Sciatic nerve (tissue), 2 donors: ENCODE measurements at regions not wholly inside any gene's neighbourhood (a gene's known extent, or its start where the extent isn't known, plus 50 kb on each side); places are given as distances from the start of the nearest gene placed in this dataset.

Experiments
- ATAC-seq: fragments of 200-7000 bp; cut with Tn5 transposase; one replicate; pipeline ENCODE4 v1.9.1; 2020; ENCODE audit warnings: mild to moderate bottlenecking, moderate library complexity
- DNase-seq: peaks from one replicate; pipeline ENCODE4 v3.0.0-alpha.2; 2020; ENCODE audit warnings: low spot score
- intact Hi-C: fragments of 100-400 bp; cut with DNase I; formaldehyde crosslinking; loops from one replicate; pipeline ENCODE4 v1.14.2; 2022
- donor health status: DM: no; HTN: no; CAD: no.
- donor health status: DM: no; HTN: no; CAD: no.

DNA sequence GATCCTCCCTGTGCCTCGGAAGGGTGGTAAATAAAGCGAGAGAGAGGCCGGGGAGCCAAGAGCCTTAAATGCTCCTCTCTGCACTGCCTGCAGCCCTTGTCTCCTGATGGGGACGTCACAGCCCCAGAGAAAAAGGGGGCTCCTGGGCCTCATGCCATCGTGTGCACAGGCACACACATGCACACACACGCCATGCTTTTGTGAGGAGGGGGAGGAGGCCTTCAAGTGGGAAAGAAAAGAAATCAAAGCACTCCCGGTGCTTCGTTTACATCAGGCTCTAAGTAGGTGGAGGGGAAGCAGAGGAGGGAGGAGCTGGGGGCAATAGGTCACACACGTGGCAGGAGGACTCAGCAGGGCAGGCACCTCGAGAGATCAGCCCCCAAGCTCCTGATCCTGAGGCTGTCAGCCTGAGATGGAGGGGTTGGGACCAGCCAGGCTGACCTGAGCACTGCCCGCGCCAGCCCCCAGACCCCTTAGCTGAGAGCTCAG is 68.2 kb upstream of the NECTIN1 start:
- intact Hi-C loops = no loop called here
- ATAC-seq (no peak), DNase-seq (no peak)

DNA sequence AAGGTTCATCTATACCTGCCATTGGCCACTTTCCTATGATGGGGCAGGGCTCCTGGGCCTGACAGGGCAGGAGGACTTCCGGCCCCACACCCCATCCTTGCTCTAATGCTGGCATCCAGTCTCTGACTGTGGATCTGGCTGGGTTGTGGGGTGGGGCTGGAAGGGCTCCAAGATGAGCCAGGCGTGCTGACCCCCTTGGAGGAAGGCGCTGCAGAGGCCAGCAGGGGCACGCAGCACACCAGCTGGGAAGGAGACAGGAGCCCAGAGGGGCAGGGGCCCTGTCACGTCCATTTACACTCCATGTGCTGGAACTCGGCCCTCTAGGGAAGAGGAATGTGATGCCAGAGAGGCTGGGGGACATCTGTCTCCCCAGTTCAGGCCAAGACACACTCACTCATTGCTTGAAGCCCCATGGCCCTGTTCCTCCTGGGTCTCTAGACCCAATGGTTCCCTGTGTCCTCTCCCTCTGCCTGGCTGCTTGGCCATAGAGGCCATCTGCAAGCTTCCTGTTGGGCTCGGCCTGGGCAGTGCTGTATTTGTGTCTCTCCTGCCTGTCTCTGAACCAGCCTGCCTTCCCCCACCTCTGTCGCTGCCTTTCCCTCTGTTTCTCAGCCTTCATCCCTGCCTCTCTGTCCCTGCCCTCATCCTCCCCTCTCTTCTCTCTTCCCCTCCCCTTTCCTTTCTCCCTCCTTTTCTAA is 67.5 kb upstream of the NECTIN1 start:
- ATAC-seq = no peak
- DNase-seq = no peak
- intact Hi-C loops = no loop called here

DNA sequence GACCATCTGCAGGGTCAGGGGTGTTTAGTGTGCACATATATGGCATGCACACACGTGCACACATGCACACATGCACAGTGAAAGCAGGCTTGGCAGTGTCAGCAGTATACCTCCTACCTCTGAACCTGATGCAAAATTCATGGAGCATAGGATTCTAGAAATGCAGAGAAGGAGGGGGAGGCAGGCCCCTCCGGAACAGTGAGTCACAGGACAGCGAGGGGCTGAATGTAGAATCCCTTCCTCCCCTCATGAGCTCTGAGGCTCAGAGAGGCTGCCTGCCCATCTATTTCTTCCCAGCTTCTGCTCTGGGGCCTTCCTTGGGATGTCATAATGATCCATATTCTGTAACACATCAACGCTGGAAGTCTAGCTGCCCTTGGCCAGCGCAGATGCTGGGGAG is 66.7 kb upstream of the NECTIN1 start:
- no peak for ATAC-seq
- no peak for DNase-seq
- intact Hi-C loops = no loop called here

DNA sequence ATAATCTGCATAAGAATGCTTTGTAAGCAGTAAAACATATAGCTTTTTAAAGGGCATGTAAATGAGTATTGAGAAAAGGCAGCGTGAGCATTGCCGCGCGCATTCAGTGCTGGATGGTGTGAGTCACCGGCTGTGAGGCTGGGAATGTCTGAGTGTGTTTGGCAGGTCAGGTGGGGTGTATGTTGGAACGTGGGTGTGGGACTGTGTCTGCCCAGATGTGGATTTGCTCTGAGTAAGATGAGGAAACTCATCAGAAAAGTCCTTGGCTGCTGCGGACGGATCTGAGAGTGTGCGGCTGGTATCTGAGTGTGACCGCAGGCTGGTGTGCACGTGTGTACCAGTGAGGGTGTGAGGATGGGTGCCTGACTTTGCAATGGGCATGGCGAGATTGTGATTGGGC is 66.2 kb upstream of the NECTIN1 start:
- DNase-seq (no peak), ATAC-seq (peak; percentile 65)
- intact Hi-C loops = no loop called here

DNA sequence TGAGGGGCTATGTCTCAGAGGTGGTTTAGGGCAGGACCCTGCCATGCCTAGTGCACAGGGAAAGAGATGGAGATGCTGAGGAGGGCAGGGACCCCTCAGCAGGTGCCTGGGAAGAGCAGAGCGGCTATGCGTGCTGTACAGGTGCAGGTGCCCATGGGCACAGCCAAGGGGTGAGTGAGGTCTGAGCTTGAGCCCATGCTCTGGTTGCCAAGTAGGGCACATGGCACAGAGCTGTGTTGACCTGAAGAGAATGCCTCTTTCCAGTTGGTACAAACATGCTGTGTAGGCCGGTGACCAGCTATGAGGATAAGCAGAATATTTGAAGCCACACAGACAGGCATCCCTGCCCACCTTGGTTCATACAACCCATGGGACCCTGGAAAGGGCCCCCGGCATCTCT is 65.8 kb upstream of the NECTIN1 start:
- no peak for DNase-seq
- intact Hi-C loops = no loop called here
- no peak for ATAC-seq

DNA sequence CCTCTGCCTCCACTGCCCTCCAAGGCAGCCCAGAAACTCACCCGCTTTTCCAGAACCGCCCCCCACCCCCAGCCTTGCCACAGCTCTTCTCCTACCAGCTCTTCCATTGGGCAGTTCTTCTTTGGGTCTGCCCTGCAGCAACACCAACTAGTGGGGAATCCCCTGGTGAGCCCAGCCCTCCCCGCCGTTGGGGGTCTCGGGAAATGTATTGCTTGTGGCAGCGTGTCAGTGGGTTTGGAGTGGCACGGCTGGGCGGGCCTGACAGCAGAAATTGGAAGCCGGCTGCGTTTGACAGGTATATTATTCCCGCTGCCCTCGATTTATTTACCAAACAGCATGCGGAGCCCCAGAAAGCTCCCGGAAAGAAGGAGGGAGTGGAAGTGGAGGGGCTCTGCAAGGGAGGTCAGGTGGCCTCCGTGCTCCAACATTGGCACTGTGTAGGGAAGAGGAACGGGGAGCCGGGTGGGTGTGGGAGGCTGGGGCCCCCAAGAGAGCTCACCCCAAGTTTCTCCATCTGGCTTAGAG is 65.2 kb upstream of the NECTIN1 start:
- ATAC-seq (no peak), DNase-seq (no peak)
- intact Hi-C loops = no loop called here

DNA sequence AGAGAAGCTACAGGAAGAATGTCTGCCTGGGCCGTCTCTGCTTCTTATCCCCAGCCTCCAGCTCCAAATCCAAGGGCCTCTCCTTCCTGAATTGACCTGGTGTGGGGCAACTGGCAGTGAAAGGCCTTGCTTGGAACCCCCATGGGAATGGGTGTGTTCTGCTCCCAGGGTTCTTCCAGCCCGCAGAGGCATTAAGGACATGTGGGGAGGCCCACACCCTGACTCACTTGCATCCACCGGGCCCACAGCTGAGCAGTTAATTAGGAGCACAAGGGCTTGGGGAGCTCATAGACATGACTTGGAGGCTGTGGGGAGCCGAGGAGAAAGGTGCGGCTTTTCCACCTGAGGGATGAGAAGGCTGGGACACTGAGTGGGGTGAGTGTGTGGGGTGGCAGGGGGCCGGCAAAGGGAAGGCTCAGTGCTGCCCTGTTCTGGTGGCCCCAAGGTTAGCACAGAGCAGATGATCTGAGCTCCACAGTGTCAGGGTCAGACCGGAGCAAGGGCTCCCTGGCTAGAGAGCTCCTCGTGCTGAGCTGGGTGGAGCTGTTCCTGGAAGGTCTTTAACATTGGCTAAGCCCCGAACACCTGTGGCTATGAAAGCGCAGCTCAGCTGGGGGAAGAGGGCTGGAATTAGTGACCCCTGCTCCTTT is 64.5 kb upstream of the NECTIN1 start:
- DNase-seq = no peak

DNA sequence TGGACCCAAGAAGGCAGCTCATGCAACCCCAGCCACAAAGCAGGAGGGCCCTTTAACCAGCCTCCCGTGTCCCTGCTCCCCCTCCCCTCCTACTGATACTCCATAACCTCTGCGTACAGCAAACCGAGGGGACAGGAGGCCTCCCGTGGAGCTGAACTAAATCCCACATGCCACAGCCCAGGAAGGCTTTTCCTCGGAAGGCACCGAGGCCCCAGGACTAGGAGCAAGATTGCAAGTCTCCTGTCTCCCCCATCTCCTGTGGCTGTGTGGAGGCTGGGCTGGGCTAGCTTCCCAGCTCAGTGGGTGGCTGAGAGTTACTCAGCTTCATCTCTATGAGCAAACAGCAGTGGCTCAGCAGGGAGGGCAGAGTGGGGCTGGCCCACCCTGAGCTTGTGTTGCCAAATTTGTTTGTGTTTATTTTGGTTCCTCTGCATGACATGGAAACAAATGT is 62.7 kb upstream of the NECTIN1 start:
- ATAC-seq = peak; percentile 52
- intact Hi-C loops = no loop called here
- DNase-seq = no peak

More for the DNA sequence above, 64.5 kb upstream of the NECTIN1 start:
- ATAC-seq = peak; percentile 3
- intact Hi-C loops = no loop called here

DNA sequence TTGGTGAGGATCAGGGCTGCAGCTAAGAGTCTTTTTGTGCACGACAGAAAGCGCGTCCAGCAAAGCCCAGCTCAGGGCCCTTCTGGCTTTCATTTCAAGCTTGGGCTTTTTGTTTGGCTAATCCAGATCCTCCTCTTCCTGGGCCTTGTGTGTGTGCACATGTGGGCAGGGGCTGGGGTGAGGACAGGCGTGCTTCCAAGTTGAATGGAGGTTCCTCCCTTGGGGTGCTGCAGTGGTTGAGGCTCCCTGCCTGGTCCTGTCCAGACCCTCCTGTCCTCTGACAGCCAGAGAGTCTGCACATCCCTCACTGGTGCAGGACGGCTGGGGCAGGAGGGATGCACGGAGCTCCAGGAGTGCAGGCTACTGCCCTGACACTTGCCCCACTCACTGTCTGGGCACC is 62.0 kb upstream of the NECTIN1 start:
- ATAC-seq (no peak), DNase-seq (no peak)
- intact Hi-C loops = no loop called here

DNA sequence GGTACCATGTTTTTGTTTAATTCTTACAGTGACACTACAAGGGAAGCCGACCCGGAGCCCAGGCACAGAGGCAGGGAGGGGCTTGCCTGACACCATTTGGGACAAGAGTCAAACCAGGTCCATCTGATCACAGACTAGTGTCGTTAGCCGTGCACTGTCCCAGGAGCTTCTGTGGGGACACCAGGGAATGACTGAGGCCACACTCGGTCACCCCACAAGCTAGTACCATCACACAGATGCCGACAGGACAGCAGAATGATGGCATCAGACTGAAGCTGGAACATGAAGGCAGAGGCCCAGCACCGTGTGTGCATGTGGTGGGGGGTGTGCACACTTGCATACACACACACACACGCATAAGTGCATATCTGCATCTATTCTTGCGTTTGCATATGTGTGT is 61.5 kb upstream of the NECTIN1 start:
- DNase-seq = no peak
- intact Hi-C loops = no loop called here
- ATAC-seq = no peak

DNA sequence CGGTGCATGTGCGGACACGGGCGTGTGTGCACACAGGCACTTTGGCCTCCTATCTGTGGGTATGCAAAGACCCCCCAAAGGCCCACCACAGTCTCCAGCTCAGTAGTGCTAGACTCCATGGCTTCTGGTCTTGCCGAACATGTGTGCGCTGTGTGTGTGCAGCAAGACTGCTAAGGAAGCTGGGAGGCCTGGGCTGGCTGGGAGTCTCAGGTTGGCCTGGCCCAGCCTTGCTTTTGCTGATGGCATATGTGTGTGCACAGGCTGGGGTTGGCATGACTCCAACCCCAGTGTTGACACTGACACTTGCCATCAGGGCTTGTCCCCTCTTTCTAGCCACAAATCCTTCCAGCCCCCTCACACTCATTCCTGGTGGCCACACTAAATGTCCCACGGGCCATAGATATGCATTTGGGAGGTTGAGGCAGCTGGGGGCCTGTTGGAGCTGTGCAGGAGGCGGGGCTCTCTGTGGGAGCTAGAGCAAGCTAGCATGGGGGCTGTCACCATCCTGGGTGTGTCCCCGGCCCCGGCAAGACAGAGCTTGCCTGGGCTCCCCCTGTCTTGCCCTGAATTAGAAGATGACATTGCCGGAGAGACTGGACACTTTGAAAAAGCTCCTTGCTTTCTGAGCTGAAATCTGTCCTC is 60.9 kb upstream of the NECTIN1 start:
- intact Hi-C loops = no loop called here
- ATAC-seq (no peak), DNase-seq (no peak)

DNA sequence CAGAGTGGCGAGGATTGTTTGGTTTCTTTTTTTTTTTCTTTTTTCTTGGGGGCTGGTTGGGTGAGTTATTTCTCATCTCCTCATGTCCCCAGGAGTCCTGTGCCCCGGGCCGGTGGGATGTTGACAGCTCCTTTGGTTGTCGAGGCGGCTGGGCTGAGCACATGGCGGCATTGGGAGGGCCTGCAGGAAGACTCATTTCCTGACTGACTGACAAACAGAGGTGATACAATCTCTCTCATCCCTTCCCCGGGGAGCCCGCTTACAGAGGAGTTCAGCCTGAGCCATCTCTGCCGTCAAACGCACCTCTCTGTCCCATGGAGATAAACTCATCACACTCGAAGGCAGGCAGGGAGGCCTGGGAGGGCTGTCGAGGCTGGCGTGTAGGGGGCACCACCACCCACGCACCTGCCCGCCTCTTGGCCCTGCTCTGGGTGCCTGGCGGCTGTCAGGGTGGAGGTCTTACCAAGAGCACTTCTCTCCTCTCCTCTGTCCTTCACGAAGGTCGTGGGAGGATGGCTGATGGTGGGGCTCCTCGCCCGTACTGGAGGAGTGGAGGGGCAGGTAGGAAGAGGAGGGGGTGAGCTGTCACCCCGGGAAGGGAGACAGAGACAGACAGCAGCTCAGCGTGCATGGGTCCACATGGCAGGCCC is 60.0 kb upstream of the NECTIN1 start:
- no peak for DNase-seq
- intact Hi-C loops = no loop called here
- no peak for ATAC-seq

DNA sequence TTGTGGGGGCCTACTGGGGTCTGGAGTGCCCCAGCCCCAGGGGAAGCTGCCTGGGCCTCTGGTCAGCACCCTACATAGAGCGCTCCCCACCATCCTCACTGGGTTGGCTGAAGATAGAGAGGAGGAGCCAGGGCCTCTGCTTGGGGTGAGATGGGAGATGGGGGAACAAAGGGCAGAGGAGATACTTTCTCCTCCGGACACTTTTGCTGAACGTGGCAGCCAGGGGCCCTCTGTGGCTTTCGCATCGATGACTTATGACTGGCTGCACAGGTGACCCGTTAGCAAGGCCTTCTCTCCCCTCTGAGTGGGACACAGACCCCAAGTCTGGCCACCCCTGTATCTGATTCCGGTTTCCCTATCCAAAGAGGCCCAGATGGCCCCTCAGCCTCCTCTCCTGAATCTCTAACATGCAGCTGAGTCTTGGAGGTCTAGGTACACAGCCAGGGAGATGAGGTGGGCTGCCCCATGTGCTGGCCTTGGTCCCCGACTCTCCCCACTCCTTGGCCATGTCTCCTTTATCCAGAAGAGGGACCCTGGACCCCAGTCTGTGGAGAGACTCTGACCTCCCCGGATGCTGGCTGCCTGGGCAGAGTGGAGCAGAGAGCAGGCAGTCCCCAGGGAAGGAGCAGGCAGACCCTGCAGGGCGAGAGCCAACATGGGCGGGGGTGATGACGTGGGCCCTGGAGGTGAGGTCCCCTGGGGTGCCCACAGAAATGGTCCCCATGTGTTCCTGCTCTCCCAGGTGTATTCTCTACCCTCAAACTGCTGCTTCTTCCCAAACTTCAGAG is 59.3 kb upstream of the NECTIN1 start:
- ATAC-seq (no peak), DNase-seq (no peak)
- intact Hi-C loops = no loop called here

DNA sequence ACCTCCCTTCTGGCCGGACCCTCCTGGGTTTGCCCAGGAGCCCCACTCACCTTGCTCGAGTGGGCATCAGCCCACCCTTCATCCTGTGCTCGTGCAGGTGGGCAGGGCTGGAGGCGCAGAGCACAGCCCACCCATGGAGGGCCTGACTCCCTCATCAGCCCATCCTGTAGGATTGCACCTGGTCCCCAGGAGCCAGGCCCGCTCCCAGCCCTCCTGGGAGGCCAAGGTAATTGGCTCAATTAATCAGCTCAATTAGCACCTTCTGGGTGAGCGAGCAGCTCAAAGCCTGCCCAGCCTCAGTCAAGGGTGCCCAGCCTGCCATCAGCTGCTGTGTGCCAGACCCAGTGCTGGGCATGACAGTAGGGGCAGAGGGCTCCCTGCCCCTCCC is 58.1 kb upstream of the NECTIN1 start:
- intact Hi-C loops = no loop called here
- DNase-seq = no peak

DNA sequence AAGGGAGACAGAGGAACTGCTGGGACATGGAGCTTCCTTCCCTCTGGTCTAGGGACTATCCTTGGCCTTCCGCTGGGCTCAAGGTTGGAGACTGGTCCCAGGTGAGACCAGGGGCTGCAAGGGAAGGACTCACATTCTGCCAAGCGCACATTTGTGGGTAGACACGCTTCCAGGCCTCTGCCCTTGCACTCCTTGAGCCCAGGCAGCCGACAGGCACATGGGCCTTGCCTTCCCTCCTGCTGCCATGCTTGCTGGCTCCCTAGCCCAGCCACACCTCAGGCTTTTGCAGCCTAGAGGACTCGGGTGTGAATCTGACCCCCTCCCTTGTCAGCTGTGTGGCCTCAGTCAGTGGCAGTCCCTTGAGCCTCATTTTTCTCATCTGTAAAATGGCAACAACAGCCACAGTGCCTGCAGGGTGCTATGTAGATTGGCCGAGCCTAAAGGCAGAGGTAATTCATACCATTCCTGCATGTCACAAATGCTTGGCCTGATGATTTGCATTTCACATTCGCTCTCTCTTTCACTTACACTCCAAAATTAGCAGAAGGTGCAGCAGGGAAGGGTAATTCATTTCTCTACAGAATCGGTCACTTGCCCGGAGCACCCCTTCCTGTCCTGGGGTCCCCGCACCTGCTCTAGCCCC is 57.6 kb upstream of the NECTIN1 start:
- DNase-seq (no peak), ATAC-seq (no peak)
- intact Hi-C loops = no loop called here

More for the DNA sequence above, 58.1 kb upstream of the NECTIN1 start:
- no peak for ATAC-seq

DNA sequence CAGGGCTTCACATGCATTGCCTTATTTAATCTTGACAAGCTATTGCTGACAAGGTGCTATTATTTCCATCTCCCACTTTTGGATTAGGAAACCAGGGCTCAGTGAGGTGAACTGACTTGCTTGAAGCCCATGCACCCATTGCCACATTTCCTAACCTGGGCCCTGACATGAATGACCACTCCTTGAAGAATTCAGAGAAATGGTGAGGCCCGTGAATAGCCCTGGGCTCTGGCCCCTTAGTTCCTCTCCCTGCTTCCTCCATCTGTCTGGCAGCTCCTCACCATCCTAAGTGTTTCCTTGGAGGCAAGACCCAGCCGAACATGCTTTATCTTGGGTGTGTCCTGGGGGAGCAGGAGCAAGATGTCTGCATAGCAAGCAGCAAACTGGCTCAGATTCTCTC is 56.1 kb upstream of the NECTIN1 start:
- no peak for ATAC-seq
- no peak for DNase-seq
- intact Hi-C loops = no loop called here

DNA sequence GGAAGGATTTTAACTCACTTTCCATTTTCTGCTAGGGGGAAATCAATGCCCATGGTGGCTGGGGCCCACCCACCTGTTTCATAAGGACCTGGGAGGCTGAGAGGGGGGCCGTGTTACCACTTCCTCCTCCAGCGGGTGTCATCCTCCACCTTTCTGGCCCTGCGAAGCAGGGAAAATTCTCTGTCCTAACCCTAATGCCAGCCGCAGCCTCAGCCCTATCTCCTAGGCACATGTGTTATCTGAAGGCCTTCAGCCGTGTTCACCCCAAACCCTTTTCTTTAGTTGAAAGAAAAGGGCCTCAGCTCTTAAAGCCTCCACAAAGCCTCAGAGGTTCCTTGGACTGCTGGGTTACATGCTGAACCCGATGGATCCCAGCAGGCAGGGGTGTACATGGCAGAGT is 55.4 kb upstream of the NECTIN1 start:
- DNase-seq (no peak), ATAC-seq (no peak)
- intact Hi-C loops = no loop called here
